ENCODE measurements at regions not wholly inside any gene's neighbourhood (a gene's known extent, or its start where the extent isn't known, plus 50 kb on each side); places are given as distances from the start of the nearest gene placed in this dataset.

GRCh38 chr7:81506609-81507008, 263.2 kb downstream of the HGF start:
- TF ChIP-seq SUZ12 (IDR thresholded peaks at IDR 0.05; ENCODE audit: extremely low read depth, insufficient read depth, insufficient read length) (no peak), ZNF274 (IDR thresholded peaks at IDR 0.05; ENCODE audit: low read depth, low read length) (no peak)
